Midbrain (tissue), 1 donor: ENCODE measurements at regions not wholly inside any gene's neighbourhood (a gene's known extent, or its start where the extent isn't known, plus 50 kb on each side); places are given as distances from the start of the nearest gene placed in this dataset.
A peak's percentile ranks its signal among the peaks of the same experiment; 100 is the strongest.

Experiments used
- DNase-seq: peaks from one replicate; lab custom pipeline; 2025; lab: John Stamatoyannopoulos, UW

DNA sequence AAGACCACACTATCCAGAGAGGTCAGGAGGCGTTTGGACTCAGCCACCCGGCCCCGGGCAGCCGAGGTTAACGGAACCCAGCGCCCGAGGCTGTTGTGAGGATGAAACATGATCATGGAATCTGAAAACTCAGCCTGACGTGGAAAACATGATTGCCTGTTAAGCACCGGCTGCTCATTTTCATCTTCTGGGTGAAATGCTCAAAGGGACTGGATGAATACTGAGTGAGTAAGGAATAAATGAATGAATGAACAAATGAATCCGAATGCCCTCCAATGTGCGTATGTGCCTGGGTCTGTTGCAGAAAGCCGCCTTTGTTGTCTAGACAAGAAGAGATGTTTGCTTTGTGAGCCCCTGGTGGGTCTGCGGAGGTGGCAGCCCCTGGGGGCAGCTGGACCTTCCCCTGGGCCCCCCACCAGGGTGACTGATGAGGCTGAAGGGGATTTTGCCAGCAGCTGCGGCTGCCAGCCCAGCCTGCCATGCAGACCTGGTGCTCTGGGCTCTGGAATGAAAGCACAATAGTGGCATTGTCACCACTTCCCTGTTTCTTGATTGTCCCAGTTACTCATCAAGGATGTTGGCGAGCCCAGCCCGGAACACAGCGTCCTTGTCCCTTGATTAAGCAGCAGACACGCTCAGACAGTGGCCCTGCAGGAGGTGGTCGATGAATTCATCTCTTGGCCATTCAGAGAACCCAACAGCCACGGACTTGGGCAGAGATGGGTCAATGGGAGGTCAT is 211.1 kb downstream of the ANKRD60 start:
- peak; percentile 84 for DNase-seq

DNA sequence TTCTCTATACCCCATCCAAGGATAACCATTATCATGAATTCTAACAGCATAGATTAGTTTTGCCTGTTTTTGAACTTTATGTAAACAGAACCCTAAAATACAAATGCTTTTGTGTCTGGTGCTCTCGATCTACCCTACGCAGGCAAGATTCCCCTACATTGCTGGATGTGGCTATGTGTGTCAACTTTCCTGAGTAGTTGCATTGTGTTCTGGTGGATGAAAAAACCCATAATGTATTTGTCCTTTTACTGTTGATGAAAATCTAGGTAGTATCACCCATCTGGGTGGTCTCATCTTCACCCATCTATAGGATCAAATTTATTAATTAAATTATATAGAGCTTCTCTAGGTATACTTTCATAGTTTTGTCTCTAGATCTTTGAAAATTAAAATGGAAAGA is 211.7 kb downstream of the ANKRD60 start:
- DNase-seq = no peak

DNA sequence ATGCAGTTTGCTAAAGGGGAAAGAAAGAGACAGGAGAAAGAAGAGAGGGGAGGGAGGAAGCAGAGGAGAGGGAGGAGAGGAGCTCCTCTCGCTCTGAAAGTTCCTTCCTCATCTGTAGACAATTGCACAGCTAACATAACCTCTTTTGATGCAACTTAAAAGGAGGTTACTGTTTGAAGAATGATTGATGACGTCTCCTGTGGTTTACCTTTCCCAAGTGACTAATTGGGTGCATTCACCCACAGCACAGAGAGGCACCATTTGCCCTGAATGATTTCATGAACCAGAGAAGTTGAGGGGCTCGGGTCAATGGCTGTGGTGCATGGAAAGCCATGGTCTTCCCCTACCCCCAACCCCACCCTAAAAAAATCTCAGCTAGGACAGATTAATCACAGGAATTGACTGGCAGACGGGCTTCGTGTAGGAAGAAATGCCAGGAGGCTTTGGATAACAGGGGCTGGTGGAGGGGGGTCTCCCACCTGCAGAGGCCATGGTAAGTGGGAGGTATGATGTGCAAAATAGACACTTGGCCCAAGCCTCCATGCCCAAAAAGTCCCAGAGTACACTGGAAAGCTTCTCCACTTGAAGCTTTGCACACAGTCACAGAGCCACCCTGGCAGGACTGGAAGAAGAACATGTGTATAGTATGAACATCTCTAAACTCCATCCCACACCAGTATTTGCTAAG is 213.7 kb downstream of the ANKRD60 start:
- no peak for DNase-seq

DNA sequence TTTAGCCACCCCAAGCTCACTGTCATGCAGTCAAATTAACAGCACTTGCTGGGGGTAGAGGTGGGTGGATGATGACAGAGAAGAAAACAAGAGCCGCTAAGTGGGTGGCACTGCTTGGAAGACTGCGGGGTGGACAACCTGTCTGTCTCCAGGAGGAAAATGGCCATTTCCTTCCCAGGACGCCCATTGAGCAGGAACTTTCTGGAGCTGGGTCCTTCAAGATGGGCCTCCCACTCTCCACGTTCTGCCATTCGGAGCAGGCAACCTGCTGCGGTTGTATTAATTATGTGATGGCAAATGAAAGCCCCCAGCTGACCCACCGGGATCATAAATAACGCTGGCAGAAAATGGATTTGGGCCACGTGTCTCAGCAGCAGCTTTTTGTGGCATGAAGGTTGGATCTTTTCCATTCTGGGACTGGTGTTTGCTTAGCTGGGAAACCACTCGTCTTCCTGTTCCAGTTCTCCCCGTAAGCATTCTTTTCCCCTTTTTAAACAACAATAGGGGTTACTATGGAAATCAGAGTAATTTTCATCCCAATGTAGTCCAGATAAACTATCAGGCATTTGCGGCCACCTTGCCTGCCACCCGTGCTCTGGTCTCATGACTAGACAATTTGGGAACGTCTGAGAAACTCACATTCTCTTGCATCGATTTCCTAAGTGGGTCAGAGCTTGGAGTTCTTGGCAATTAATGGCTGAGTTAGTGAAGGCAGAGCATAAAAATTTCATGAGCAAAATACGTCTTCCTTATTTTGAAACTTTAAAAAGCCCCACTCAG is 215.5 kb downstream of the ANKRD60 start:
- DNase-seq = peak; percentile 8

DNA sequence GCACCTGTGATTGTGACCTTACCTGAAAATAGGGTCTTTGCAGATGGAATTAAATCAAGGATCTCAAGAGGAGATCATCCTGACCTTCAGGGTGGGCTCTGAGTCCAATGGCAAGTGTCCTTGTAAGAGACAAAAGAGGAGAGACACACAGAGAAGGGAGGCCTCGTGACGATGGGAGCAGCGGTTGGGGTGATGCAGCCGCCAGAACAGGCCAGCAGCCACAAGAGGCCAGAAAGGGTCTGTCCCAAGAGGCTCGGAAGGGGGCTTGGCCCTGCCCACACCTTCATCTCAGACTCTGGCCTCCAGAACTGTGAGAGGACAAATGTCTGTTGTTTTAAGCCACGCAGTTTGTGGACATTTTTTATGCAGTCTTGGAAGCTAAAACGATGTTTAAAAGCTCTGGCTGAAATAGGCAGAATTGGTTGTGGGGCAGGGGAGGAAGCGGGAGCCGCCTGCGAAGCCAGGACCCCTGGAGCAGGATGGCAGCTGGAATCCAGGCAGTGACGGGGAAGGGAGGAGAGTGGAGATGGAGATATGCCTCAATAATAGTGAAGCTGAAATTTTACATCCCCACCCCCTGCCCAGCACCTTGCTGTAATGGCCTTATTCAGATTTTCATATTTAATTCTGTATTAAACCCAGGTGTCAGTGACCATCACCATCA is 216.4 kb downstream of the ANKRD60 start:
- DNase-seq = no peak

DNA sequence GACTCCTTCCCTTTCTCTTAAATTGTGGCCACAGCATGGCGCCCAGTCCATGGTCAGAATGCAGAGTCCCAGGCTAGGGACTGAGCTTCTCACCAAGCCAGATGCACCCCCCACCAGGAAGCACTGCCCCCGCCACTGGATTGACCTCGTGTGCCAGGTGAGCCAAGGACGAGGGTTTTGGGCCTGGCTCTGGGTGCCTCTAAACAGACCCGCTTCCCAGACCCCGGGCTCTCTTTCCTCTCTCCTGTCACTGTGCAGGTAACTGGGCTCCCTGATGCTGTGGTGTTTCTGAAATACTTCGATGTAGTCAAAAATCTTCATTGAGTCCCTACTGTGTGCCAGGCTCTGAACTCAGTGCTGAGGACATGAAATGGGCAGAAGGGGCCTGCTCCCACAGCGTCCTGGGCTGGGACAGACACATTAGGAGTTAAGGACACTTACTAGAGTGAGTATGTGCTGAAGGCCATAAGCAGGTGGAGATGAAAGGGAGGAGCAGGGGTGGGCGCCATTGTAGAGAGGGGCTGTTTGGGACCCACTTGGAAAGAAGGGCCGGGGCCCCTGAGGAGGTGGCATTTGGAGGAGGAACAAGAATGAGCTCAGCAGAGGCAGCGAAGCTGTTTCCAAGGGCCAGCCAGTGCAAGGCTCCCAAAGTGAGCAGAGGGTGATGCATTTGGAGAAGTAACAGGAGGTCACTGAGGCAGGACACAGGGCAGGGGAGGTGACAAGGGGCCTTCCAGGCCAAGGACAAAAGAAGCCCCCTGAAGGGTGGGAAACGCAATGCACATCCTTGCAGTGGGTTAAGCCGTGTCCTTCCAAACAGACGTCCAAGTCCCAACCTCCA is 217.1 kb downstream of the ANKRD60 start:
- DNase-seq = no peak

DNA sequence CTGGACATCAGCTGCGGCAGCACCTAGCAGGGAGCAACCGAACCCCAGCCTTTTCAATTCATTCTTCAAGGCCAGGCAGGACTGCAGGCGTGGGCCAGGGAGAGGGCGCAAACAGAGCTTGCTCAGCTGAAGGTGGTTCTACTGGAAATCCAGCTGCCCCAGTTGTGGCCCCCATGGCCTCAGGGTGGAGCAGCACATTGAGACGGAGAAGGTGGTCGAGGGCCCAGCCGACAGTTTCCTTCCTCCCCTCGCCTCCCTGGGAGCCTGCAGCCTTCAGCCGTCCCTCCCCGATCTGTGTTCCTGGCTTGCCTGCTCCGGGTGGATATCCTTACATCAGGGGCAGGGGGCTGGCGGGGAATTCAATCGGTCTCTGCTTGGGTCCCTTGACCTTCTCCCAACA is 217.8 kb downstream of the ANKRD60 start:
- no peak for DNase-seq

DNA sequence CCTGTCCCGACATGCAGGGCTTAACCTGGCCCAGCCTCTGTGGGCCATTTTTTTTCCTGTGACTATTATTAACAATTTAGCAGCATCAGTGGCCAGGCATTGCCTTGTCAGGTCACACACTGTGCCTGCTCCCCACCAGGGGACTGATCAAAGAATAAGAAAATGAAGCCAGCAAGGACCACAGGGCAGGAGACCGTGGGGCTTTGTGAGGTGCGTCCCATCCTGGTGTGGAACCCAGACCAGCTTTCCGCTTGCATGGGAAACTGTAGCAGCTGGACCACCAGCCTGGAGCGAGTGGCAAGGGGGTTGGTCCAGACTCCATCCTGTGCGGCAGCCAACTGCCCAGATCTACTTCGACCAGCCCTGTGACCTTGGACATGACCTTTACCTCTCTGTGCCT is 218.3 kb downstream of the ANKRD60 start:
- DNase-seq = no peak

DNA sequence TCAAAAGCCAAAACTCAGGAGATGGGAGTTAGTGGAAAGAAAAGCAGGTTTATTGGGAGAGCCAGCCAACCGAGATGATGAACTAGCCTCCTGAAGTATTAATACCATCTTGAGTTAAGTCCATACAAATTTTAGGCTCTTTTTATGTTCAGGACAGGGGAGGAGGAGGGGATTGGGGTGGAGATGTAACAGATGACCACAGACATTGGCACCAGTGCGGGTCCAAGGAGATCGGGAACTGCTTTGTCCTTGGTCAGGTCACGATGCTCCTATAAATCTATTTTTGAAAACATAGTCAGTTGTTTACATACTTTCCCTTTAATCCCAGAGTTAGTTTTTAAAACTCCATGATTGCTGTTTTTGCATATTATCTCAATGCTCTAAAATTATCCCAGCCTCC is 219.6 kb downstream of the ANKRD60 start:
- DNase-seq = no peak

DNA sequence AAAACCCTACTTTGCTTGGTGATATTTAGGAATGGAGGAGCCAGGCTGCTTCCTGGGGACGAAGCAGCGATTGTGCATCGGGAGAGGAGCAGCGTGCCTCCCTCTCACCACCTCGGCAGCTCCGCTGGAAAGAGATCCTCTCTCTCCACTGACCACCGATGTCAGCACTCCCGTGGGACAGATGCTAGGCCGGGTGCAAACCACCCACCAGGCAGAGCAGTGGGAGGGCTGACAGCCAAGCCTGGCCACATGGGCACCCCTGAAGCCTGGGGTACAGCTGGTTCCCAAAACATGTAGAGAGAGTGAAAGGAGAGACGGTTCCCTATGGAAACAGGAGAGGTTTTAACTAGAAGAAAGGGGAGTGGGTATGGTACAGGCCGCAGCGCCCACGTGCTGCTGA is 220.0 kb downstream of the ANKRD60 start:
- DNase-seq = no peak

DNA sequence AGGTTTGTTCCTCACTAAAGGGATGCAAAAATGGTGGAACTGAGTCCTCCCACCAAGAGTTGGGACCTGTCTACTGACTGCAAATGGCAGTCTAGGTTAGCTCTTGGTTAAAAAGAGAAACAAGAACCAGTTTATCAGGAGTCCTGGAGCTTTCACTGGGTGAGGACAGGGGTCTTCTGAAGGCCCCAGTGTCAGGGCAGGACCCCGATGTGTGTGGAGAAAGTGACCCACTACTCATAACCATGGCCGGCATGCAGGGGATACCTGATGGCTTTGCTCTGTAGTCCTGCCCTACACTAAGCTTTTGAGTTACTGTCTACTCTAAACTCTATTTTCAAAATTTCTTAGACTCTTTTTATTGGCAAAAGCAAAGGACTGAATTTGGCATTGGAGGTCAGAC is 220.5 kb downstream of the ANKRD60 start:
- no peak for DNase-seq

DNA sequence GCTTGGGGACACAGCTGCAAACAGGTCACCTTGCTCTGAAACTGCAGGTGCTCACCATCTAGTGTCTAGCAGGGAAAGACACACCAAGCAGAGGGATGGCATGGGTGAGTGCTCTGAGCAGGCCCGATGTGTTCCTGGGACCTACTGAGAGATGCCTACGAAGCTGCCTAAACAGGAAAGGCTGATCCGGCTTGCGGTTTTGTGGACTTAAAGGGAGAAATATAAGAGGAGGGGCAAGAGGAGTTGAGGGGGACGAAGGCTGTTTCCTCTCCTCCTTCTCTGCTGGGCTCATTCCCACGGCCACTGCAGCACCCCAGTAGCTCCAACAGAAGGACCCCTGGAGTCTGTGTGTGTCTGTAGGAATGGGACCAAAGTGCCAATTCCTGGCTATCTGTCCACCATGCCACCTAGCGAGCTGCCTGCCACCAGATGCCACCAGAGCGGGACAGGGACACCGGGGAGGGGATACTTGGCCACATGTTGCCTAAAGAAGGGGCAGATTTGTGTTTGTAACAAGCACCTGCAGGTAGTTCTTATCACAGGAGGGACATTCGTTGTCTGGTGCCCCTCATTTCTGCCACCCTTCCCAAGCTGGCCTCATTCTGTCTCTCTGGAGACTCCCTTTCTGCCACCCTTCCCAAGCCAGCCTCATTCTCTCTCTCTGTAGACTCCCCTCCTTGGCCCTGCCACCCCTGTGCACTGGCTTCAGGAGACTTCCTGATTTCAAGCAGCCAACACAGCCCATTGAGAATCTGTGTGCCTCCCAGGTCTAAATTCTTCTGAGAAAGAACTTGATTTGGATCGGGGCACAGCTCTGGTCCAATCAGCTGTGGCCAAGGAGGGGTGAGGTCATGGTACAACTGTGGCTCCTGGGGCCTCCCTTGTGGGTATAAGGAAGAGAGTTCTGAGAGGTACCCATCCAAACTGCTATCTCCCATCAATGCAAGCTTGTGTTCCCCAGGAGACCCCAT is 221.8 kb downstream of the ANKRD60 start:
- no peak for DNase-seq

DNA sequence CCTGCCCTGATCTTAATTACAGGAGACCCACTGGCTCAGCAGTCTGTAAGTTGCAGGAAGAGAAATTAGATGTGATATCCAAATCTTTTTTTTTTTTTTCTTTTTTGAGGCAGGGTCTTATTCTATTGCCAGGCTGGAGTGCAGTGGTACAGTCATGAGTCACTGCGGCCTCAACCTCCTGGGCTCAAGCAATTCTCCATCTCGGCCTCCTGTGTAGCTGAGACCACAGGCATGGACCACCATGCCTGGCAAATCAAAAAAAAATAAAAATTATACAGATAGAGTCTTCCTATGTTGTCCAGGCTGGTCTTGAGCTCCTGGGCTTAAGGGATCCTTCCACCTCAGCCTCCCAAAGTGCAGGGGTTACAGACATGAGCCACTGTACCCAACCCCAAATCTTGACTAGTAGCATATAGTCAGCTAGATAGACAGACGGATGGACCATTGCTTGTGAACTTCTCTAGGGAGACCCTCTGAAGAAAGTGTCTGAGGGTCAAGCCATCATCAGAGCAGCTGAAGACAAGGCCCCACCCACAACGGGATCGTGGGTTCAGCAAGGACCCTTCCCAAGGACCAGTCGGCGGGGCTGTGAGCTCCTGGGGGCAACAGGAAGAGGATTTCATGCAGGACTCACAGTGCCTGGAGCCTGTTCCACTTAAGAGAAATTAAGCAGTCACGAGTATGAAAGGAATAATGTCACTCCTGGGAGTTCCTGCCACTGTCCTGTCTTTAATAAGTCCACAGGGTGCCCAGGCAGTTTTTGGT is 222.7 kb downstream of the ANKRD60 start:
- no peak for DNase-seq

DNA sequence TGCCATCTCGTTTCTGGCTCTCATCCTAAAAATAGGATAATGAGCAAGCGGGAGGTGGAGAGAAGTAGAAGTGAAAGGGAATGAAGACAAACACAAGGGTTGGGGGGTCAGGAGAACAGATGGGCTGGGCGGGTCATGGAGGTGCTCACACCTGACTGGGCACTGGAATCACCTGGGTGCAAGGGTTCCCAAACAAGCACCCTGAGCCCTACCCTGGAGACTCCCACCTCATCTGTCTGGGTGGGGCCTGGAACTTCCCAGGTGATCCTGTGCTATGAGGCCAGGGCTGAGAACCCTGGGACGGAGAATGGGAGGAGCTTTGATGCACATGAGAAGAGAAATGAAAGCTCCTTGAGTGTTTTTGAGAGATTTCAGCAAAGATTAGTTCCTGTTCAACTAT is 223.6 kb downstream of the ANKRD60 start:
- DNase-seq = no peak

DNA sequence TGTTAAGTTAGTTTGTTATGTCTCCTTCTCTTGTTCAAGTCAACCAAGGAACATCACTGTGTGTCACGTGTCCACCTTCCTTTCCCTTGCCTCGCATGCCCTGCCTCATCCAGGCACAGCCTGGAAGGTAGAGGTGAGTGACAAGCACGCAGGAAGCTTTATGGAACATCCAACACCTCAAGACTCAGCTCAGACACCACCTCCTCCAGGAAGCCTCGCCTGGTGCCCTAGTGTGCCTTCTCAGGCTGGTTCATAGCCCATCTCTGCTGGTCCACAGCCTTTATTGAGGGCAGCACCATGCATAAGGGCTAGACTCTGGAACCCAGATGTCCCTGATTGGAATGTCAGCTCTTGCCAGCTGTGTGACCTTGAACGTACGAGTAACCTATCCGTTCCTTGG is 224.3 kb downstream of the ANKRD60 start:
- DNase-seq = no peak

DNA sequence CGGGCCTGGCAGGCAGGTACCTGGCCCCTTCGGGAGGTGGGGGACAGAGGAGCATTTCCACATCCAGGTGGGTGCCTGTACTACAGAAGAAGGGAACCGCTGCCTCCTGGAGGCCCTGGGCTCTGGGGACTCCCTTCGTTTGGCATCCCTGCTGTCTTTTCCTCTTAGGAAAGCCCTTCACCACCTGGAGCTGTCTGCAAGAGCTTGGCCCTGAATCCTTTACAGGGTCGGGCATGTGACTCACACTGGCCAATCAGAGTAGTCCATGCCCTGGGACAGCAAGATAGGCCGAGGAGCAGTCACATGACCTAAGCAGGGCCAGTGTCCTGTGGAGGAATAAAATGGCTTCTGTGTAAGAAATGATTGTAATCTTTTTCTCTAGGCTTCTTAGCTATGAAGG is 224.9 kb downstream of the ANKRD60 start:
- no peak for DNase-seq

DNA sequence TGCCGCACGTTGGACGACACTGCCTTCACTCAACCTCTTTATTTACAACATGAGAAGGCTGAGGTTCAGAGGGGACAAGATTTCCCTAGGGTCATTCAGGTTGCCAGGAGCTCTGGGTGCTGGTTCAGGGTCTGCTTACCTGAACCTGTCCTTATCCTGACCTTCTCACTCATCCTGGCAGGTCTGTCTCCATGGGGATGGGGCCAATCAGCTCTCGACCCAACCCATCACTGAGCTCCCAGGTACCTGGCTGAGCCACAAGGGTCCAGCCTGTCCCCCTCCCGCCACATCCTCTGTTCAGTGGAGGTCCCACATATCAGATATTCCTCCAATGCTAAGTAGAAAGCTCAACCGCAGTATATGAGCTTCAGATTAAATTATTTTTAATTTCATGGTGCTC is 225.6 kb downstream of the ANKRD60 start:
- no peak for DNase-seq

DNA sequence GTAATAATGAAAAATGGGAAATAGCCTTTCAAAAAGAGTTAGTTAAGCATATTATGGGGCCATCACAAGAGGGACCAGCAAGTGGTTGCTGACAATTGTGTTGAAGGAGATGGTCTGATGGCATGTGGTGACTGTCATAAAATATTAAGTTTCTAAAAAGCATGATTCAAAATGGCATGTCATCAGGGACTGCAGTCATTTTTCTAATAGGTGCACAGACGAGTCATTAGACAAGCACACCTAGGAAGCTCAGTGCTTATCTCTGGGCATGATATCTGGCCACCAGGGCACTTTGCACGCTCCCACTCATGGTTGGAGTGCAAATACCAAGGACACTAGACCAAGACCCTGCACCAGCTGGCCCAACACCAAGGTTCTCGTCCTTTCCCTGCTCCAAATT is 226.5 kb downstream of the ANKRD60 start:
- no peak for DNase-seq

DNA sequence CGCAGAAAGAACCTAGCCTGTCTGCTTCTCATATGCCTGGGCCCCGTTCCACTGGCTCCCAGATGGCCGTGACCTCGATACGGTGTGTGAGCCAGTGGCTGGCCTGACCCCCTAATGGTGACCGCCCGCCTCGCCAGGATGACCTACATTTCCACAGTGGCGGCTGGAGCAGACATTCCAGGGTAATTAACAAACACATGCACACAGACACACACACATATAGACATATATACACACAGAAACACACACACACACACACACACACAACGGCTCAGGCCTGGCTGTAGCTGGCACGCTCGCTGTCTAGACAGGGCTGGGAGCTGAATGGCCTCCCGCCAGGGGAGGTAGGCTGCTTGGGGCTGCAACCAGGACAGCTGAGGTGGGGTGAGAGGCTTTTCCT is 227.1 kb downstream of the ANKRD60 start:
- DNase-seq = no peak

DNA sequence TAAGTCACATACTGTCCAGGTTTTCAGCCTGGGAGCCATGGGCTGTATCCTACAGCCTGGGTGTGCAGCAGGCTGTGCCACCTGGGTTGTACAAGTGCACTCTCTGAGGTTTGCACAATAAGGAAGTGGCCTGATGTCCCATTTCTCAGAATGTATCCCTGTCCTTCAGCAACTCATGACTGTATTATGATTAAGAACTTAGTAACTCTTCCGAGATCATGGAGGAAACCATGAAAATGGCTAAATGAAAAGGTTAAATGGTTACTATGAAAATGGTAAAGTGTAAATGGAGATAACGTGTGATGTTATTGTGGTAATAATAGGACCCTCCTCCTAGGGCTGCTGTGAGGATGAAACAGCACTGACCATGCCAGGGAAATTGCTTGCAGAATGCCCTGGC is 227.6 kb downstream of the ANKRD60 start:
- DNase-seq = no peak
